ENCODE measurements at regions not wholly inside any gene's neighbourhood (a gene's known extent, or its start where the extent isn't known, plus 50 kb on each side); places are given as distances from the start of the nearest gene placed in this dataset.

DNA sequence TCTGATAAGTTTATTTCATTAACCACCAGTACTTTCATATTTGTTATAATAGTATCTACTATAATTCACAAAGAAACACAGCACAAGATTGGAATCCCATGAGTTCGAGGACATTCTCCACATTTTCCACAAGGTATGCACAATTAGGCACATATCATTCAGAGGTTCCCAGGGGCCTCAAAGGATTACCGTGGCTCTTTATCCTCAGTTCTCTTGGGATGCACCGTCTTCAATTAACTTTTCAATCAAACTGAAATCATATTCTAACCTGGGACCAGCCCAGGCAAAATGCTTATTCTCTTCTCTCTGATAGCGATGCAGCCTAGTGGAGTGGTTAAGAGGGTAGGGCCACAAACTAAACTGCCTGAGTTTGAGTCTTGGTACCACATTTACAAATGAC lies 242.6 kb upstream of the RASGEF1B start:
- H3K27ac ChIP-seq, result no peak overlapping the region
- WGBS, 5 donors, result 88 to 98% (median 93%) methylated on average over 4 of the region's 4 CpGs

DNA sequence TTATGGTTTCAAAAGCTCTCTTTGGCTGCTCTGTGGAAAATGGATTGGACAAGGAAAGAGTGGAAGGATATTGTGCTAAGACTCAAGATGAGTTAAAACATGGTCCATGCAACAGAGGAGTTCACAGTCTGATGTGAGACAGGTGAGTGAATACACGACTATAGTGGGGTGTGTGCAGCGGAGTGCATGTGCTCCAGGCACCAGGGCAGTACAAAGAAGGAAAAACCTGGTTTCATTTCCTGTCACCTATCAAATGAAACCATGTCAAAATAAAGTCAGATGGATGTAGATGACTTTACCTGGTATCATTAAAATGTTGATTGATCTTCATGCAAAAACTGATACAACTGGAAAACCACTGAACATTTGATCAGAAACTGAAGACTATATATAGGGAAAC lies 241.0 kb upstream of the RASGEF1B start:
- H3K9me3 ChIP-seq, result no peaks in the 10 kb centered on the region
- peaks cover 0 to 6% (median 0%) of the 10 kb centered on the region in 7 donors for H3K27me3 ChIP-seq (replicated peaks in 1 of 7)
- 74 to 89% (median 77%) methylated on average over 2 of the region's 2 CpGs for WGBS, 5 donors
- peaks cover 0 to 8% (median 0%) of the 10 kb centered on the region in 6 donors for H3K4me1 ChIP-seq
- H3K27ac ChIP-seq, result no peak overlapping the region
- TF ChIP-seq POLR2AphosphoS5 (IDR thresholded peaks at IDR 0.05) (no peak), POLR2A (IDR thresholded peaks at IDR 0.05) (no peak), CTCF (IDR thresholded peaks at IDR 0.05 in 8 of 11, conservative IDR thresholded peaks at IDR 0.05 in 3 of 11) (no peak)
- no peak for DNase-seq
- H3K4me3 ChIP-seq, result no peak overlapping the region
- H3K36me3 ChIP-seq, result no peaks in the 10 kb centered on the region
- intact Hi-C loops (cut with DNase I; ENCODE audit: low total_unique reads), result no loop called here

More for the DNA sequence above, 242.6 kb upstream of the RASGEF1B start:
- Histone ChIP-seq H3K9me3 (no peaks in the 10 kb centered on the region), H3K4me3 (no peak overlapping the region), H3K4me1 (peaks cover 0 to 8% (median 0%) of the 10 kb centered on the region in 6 donors), H3K36me3 (no peaks in the 10 kb centered on the region), H3K27me3 (replicated peaks in 1 of 7) (peaks cover 0 to 6% (median 0%) of the 10 kb centered on the region in 7 donors)
- TF ChIP-seq POLR2A (IDR thresholded peaks at IDR 0.05) (no peak), CTCF (IDR thresholded peaks at IDR 0.05 in 8 of 11, conservative IDR thresholded peaks at IDR 0.05 in 3 of 11) (no peak), POLR2AphosphoS5 (IDR thresholded peaks at IDR 0.05) (no peak)
- intact Hi-C loops (cut with DNase I; ENCODE audit: low total_unique reads), result no loop called here
- no peak for DNase-seq

- H3K4me3 ChIP-seq, result no peak overlapping the region
These were observed 232.8 kb upstream of the RASGEF1B start for GRCh38 chr4:81704461-81704860.

GRCh38 chr4:81700189-81700588 lies 228.5 kb upstream of the RASGEF1B start:
- H3K27ac ChIP-seq, result no peak overlapping the region
- H3K4me3 ChIP-seq, result no peak overlapping the region
- H3K4me1 ChIP-seq, result peaks cover 0 to 4% (median 0%) of the 10 kb centered on the region in 6 donors
- H3K36me3 ChIP-seq, result no peaks in the 10 kb centered on the region
- intact Hi-C loops (cut with DNase I; ENCODE audit: low total_unique reads), result no loop called here
- 74 to 77% (median 75%) methylated on average over 4 of the region's 4 CpGs for WGBS, 5 donors
- no peak for TF ChIP-seq CTCF (IDR thresholded peaks at IDR 0.05 in 8 of 11, conservative IDR thresholded peaks at IDR 0.05 in 3 of 11)
- TF ChIP-seq POLR2A (IDR thresholded peaks at IDR 0.05), result no peak
- TF ChIP-seq POLR2AphosphoS5 (IDR thresholded peaks at IDR 0.05), result no peak
- H3K9me3 ChIP-seq, result no peaks in the 10 kb centered on the region
- H3K27me3 ChIP-seq (replicated peaks in 1 of 7), result no peaks in the 10 kb centered on the region
- DNase-seq, result no peak

More at GRCh38 chr4:81704461-81704860, 232.8 kb upstream of the RASGEF1B start:
- TF ChIP-seq CTCF (IDR thresholded peaks at IDR 0.05 in 8 of 11, conservative IDR thresholded peaks at IDR 0.05 in 3 of 11), result no peak
- TF ChIP-seq POLR2A (IDR thresholded peaks at IDR 0.05), result no peak
- TF ChIP-seq POLR2AphosphoS5 (IDR thresholded peaks at IDR 0.05), result no peak
- Histone ChIP-seq H3K27ac (no peak overlapping the region), H3K27me3 (replicated peaks in 1 of 7) (no peaks in the 10 kb centered on the region), H3K36me3 (no peaks in the 10 kb centered on the region), H3K9me3 (no peaks in the 10 kb centered on the region), H3K4me1 (peaks cover 0 to 4% (median 0%) of the 10 kb centered on the region in 6 donors)
- intact Hi-C loops (cut with DNase I; ENCODE audit: low total_unique reads), result no loop called here
- DNase-seq, result no peak
- 70 to 82% (median 80%) methylated on average over 2 of the region's 2 CpGs for WGBS, 5 donors

Data from spleen (tissue), 11 donors.